ENCODE measurements at regions not wholly inside any gene's neighbourhood (a gene's known extent, or its start where the extent isn't known, plus 50 kb on each side); places are given as distances from the start of the nearest gene placed in this dataset.

DNA sequence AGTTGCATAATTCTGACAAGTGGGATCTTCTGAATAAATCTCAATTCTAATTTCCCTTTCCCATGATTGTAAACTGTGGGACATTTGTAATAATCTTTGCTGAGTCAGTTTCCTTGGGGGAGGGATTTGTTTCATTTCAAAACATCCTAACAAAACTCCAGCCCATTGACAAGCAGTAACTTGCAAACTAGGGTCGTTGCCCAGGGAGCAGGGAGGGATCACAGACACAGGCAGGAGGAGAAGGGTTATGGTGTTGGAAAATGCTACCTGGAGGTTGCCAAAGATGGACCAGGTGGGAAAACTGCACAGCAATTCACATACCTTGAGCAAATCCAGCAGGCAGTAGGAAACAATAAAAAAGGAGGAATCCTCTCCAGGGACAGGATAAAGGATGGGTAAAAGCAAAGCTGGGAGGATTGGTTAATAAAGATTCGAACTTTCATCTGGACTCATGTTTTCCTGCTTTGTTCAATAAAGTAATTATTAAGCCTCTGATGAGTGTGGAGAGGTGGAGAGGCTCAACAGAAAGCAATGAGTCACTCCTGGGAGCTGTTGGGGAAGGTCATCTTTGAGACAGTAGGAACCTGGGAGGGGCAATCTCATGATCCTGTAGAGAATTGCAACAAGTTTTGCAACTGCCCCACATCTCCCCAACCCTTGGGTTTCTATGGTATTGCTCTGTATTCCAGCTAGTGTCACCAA lies 87.3 kb upstream of the AKIRIN2 start:
- peak; percentile 23 to 39 for ATAC-seq (replicated peaks)
- no peak for DNase-seq
- no peak overlapping the region for H3K27ac Mint-ChIP-seq

DNA sequence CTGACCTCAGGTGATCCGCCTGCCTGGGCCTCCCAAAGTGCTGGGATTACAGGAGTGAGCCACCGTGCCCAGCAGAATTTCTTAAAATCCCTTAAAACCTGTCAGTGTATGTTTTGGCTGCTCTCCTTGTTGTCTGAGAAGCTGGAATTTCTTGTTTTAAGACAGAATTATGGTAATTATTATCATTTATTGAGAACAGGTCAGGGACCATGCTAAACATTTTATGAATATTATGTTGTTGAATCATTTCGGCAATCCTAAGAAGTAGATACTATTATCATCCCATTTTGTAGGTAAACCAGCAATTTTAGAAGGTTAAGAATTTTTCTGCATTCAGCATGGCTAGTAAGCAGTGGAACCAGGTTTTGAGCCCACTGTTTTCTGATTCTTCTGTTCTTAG lies 86.1 kb upstream of the AKIRIN2 start:
- H3K27me3 Mint-ChIP-seq: no peaks in the 10 kb centered on the region
- ATAC-seq (replicated peaks) (no peak), DNase-seq (no peak)
- peaks cover 0 to 2% of the 10 kb centered on the region in 2 donors for H3K9me3 Mint-ChIP-seq
- peaks cover 1 to 8% of the 10 kb centered on the region in 2 donors for H3K4me1 Mint-ChIP-seq
- no peaks in the 10 kb centered on the region for H3K36me3 Mint-ChIP-seq
- H3K4me3 Mint-ChIP-seq: no peak overlapping the region
- no peak overlapping the region for H3K27ac Mint-ChIP-seq

More for the DNA sequence above, 87.3 kb upstream of the AKIRIN2 start:
- Mint-ChIP-seq H3K9me3 (peaks cover 0 to 2% of the 10 kb centered on the region in 2 donors), H3K36me3 (no peaks in the 10 kb centered on the region), H3K4me3 (no peak overlapping the region), H3K27me3 (no peaks in the 10 kb centered on the region), H3K4me1 (peaks cover 3 to 8% of the 10 kb centered on the region in 2 donors)

DNA sequence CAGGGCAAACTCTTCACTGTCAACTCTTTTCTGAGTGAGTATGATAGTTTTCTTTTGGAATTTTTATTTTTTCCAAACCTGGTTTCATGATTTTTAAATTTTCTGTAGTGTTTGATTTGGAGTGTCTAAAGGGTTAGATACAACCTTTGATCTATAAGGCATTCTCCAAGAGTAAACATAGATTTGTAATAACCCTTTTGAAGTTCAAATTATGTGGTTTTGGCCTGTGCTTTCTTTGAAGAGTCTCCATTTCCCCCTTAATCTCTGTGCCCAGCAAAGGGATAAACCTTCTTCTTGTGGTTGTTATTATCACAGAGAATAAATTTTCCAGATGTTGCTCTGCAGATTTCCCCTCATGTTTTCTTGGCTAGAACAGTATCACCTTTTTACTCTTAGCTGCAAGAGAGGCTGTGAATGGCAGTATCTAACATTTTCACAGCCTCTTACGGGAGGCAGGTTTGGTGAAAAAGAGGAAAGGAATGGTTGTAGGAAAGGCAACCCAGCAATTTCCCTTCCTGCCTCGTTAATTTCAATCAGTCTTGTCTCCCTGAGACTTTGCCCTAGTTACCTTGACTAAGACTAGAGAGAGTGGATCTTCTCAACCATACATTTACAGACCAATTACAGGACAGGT lies 83.3 kb upstream of the AKIRIN2 start:
- no peaks in the 10 kb centered on the region for H3K27me3 Mint-ChIP-seq
- ATAC-seq (replicated peaks): no peak
- no peaks in the 10 kb centered on the region for H3K36me3 Mint-ChIP-seq

DNA sequence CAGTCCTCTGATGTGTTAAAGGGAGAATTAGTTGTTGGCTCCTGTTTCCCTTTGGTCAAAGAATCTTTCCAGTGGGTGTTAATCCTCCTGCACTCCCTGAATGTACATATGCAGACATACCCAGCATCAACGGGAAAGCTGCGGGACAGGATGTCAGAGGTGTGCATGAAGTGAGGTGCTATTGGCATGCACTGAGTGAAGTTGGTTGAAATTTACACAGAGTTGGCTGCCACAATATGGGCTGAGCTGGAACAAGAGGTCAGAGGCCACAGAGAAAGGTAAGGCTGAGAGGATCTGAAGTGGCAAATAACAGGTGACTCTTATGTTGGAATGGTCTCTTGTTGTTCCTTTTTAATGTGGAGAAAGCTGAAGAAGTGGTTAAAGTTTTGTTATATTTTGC lies 82.7 kb upstream of the AKIRIN2 start:
- H3K4me1 Mint-ChIP-seq: peaks cover 2 to 5% of the 10 kb centered on the region in 2 donors
- H3K4me3 Mint-ChIP-seq: no peak overlapping the region
- no peak for DNase-seq
- ATAC-seq (replicated peaks): no peak
- no peaks in the 10 kb centered on the region for H3K36me3 Mint-ChIP-seq
- no peaks in the 10 kb centered on the region for H3K27me3 Mint-ChIP-seq
- H3K9me3 Mint-ChIP-seq: peaks cover 0 to 2% of the 10 kb centered on the region in 2 donors
- H3K27ac Mint-ChIP-seq: no peak overlapping the region

More for the DNA sequence above, 83.3 kb upstream of the AKIRIN2 start:
- H3K27ac Mint-ChIP-seq: no peak overlapping the region
- H3K4me1 Mint-ChIP-seq: peaks cover 2 to 5% of the 10 kb centered on the region in 2 donors
- H3K9me3 Mint-ChIP-seq: peaks cover 0 to 2% of the 10 kb centered on the region in 2 donors
- no peak for DNase-seq
- H3K4me3 Mint-ChIP-seq: no peak overlapping the region

DNA sequence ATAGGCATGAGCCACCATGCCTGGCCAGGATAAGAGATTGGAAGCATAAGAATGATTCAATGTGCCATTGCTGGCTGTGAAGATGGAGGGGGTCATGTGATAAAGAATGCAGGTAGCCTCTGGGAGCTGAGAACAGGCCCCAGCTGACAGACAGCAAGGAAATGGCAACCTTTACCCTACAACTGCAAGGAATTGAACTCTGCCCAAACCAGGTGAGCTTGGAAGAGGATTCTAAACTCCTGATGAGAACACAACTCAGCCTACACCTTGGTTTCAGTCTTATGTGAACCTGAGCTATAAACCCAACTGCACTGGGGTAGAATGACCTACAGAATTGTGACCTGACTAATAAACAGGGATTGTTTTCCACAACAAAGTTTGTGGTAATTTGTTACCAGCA lies 82.0 kb upstream of the AKIRIN2 start:
- ATAC-seq (replicated peaks) (no peak), DNase-seq (no peak)
- H3K36me3 Mint-ChIP-seq: no peaks in the 10 kb centered on the region
- peaks cover 2 to 5% of the 10 kb centered on the region in 2 donors for H3K4me1 Mint-ChIP-seq
- H3K27ac Mint-ChIP-seq: no peak overlapping the region
- peaks cover 0 to 2% of the 10 kb centered on the region in 2 donors for H3K9me3 Mint-ChIP-seq
- no peak overlapping the region for H3K4me3 Mint-ChIP-seq
- peaks cover 0 to 3% of the 10 kb centered on the region in 2 donors for H3K27me3 Mint-ChIP-seq

DNA sequence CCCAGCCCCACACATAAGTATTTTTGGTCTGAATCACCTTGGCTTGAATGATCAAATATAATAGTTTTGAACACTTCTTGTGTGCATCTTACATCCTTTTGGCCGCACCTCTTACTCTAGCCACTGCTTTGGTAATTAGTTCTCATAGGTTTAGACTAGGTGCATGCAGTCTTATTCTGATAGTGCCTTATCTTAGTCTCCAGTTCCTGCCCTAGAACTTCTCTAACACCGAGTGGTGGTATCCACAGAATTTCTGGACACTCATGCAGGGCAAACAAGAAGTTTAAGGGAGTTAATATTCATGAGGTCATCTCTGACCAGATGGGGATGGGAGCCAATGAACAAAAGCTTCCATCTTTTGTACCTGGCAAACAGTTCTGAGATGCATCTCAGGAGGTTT lies 77.5 kb upstream of the AKIRIN2 start:
- H3K27ac Mint-ChIP-seq: no peak overlapping the region
- H3K9me3 Mint-ChIP-seq: no peaks in the 10 kb centered on the region
- H3K4me1 Mint-ChIP-seq: peaks cover 2 to 5% of the 10 kb centered on the region in 2 donors
- H3K4me3 Mint-ChIP-seq: no peak overlapping the region
- peaks cover 0 to 5% of the 10 kb centered on the region in 2 donors for H3K27me3 Mint-ChIP-seq
- H3K36me3 Mint-ChIP-seq: no peaks in the 10 kb centered on the region
- no peak for ATAC-seq (replicated peaks)
- DNase-seq: no peak

DNA sequence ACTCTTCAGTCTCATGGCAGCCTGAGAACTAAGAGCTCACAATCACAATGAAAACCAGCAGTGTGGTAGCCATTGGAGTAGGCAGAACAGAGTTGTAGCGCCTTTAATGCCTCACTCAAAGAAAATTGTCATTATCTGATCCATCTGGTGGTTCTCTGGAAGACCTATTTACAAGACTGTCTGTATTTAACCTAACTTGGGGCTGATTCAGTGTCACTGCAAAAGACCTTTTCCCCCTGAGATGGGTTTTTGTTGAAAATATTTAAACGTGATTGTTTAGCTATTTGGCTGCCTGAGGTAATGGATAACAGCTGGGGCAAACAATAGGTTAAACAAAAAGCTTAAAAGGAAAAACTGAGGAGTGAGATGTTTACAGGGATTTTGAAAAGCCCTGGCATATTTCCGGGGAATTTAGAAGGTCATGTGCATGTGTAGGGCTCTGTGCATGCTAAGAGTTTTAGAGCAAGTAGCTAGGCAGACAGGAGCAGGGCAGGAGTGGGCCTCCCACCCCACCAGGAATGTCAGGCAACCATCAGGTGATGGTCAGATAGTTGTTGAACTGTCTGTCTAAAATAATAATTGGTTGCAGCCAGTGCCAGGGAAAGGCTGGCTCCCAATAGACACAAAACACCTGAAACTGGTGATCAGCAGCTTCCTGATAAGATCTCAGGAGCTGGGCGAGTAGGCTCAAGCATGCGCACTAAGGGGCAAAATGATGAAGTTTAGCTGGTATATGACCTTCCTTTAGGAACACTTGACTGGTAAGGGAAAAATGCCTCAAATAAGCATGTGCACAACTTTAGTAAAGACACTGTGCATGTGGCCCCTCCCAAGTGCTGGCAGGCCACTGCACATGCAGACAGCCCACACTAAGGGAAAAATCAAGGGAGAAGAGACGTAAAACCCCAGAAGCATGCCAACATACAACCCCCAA lies 70.8 kb upstream of the AKIRIN2 start:
- Mint-ChIP-seq H3K36me3 (no peaks in the 10 kb centered on the region), H3K4me3 (no peak overlapping the region), H3K4me1 (no peaks in the 10 kb centered on the region), H3K27me3 (peaks cover 0 to 11% of the 10 kb centered on the region in 2 donors), H3K27ac (no peak overlapping the region), H3K9me3 (no peaks in the 10 kb centered on the region)
- ATAC-seq (replicated peaks): no peak
- DNase-seq: no peak

DNA sequence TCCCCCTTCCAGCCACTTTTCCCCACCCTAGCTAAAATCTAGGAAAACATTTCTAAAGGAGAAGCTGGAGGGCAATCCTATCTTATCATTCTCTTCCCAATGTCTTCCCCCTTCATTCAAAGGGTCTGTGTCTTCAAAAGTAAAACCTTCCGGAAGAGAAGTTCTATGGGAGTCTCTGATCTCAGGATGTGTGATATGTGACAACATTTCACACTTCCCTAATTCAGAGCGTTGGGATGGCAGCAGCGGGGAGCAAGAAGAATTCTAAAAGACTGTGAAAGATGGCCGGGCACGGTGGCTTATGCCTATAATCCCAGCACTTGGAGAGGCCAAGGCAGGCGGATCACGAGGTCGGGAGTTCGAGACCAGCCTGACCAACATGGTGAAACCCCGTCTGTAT lies 65.4 kb upstream of the AKIRIN2 start:
- H3K9me3 Mint-ChIP-seq: peaks cover 0 to 2% of the 10 kb centered on the region in 2 donors
- DNase-seq (no peak), ATAC-seq (replicated peaks) (no peak)
- H3K36me3 Mint-ChIP-seq: no peaks in the 10 kb centered on the region
- H3K27ac Mint-ChIP-seq: no peak overlapping the region
- no peaks in the 10 kb centered on the region for H3K4me1 Mint-ChIP-seq
- H3K4me3 Mint-ChIP-seq: no peak overlapping the region
- no peaks in the 10 kb centered on the region for H3K27me3 Mint-ChIP-seq

DNA sequence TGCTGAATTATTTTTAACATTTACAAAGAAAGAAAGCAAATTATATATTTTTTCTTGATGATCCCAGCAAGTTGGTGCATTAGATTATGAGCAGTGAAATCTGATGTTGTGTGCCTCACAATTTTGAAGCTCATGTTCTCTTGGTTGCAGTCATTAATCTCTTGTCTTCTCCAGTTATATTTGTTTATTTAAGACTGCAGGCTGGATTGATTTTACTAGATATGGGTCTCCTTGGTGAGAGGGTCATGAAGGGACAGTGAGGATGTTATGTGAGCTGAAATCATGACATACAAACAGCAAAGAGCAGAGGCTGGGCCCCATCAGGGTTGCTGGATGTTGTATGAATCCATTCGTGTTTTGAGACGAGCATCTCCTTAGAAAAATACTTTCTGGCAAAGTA lies 64.2 kb upstream of the AKIRIN2 start:
- Mint-ChIP-seq H3K27me3 (no peaks in the 10 kb centered on the region), H3K36me3 (no peaks in the 10 kb centered on the region), H3K4me1 (no peaks in the 10 kb centered on the region), H3K4me3 (no peak overlapping the region), H3K9me3 (peaks cover 0 to 2% of the 10 kb centered on the region in 2 donors), H3K27ac (no peak overlapping the region)
- no peak for DNase-seq
- ATAC-seq (replicated peaks): no peak

DNA sequence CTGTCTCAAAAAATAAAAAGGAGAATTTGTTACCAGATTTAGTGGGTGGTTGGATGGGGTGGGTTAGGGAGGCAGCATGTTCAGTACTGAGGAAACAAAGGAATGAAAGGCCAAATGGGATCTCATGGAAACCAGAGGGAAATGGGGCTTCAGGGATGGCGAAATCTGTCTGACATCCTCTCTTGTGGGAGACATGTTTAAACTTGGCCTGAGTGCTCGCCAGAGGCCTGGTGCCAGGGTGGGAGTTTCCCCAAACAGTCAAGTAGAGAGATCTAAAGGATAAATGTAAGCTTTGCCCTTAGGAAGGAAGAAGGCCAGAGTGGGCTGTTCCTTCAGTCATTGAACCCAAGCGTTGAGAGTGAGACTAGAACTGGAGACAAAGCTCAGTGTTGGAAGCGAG lies 61.9 kb upstream of the AKIRIN2 start:
- Mint-ChIP-seq H3K4me1 (peaks cover 6 to 17% of the 10 kb centered on the region in 2 donors), H3K36me3 (no peaks in the 10 kb centered on the region)
- no peak for ATAC-seq (replicated peaks)

DNA sequence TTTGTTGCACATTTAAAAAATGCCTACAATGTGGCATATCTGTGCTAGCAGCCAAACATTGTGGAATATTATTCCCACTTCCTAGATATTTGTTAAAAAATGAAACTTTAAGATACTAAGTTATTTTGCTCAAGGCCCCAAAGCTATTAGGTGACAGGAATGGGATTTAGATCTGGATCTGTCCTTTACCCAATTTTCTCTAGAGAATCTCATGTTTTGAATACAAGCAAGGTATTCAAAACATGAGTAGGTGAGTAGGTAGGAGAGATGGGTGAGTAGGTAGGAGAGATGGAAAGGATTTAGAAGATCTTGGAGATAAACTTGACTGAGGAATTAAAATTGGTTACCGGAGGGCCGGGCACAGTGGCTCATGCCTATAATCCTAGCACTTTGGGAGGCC lies 61.2 kb upstream of the AKIRIN2 start:
- no peaks in the 10 kb centered on the region for H3K27me3 Mint-ChIP-seq
- no peak overlapping the region for H3K27ac Mint-ChIP-seq
- no peak for ATAC-seq (replicated peaks)
- peaks cover 0 to 2% of the 10 kb centered on the region in 2 donors for H3K9me3 Mint-ChIP-seq
- H3K36me3 Mint-ChIP-seq: no peaks in the 10 kb centered on the region
- H3K4me3 Mint-ChIP-seq: no peak overlapping the region
- peaks cover 8 to 23% of the 10 kb centered on the region in 2 donors for H3K4me1 Mint-ChIP-seq
- no peak for DNase-seq

More for the DNA sequence above, 61.9 kb upstream of the AKIRIN2 start:
- H3K4me3 Mint-ChIP-seq: no peak overlapping the region
- H3K9me3 Mint-ChIP-seq: peaks cover 0 to 2% of the 10 kb centered on the region in 2 donors
- H3K27ac Mint-ChIP-seq: no peak overlapping the region
- no peak for DNase-seq
- no peaks in the 10 kb centered on the region for H3K27me3 Mint-ChIP-seq

DNA sequence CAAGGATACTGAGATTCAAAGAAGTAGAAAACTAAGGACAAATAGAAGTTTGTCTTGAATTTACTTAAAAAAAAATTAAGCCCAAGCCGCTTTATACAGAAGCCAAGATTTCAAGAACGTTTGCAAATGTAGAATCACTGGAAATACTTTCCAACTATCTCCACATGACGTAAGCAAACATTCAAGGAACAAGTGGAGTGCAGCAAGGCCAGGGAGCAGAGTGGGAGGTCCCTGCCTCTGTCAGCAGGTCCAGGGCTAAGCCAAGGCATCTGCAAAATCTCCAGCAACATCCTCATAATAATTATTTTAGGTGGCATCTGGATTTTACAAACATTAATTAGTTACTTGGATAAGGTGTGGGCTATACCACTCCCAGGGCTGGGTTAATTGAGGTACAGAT lies 60.1 kb upstream of the AKIRIN2 start:
- DNase-seq: no peak
- peaks cover 0 to 2% of the 10 kb centered on the region in 2 donors for H3K9me3 Mint-ChIP-seq
- H3K36me3 Mint-ChIP-seq: no peaks in the 10 kb centered on the region
- H3K27me3 Mint-ChIP-seq: no peaks in the 10 kb centered on the region
- H3K4me3 Mint-ChIP-seq: no peak overlapping the region
- peaks cover 10 to 33% of the 10 kb centered on the region in 2 donors for H3K4me1 Mint-ChIP-seq
- ATAC-seq (replicated peaks): no peak
- no peak overlapping the region for H3K27ac Mint-ChIP-seq

DNA sequence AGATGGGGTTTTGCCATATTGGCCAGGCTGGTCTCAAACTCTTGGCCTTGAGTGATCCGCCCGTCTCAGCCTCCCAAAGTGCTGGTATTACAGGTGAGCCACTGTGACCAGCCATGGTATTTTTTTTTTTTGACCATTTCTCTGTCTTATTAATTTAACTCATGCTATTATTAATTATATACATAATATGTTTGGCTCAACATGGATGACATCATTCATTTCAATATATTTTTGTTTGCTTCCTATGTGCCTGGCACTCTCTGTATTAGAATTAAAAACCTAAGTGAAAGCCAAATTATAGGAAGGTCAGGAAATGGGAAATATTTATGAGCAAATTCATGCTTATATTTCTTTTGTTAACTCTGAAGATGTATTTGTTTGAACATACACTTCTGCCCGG lies 55.8 kb upstream of the AKIRIN2 start:
- peak overlapping the region in 1 of 2 donors; percentile 51 for H3K4me3 Mint-ChIP-seq
- H3K4me1 Mint-ChIP-seq: peaks cover 29 to 64% of the 10 kb centered on the region in 2 donors
- H3K27me3 Mint-ChIP-seq: no peaks in the 10 kb centered on the region
- peak overlapping the region; percentile 75 for H3K27ac Mint-ChIP-seq
- peaks cover 4 to 7% of the 10 kb centered on the region in 2 donors for H3K36me3 Mint-ChIP-seq
- ATAC-seq (replicated peaks): no peak
- peaks cover 0 to 6% of the 10 kb centered on the region in 2 donors for H3K9me3 Mint-ChIP-seq
- no peak for DNase-seq

DNA sequence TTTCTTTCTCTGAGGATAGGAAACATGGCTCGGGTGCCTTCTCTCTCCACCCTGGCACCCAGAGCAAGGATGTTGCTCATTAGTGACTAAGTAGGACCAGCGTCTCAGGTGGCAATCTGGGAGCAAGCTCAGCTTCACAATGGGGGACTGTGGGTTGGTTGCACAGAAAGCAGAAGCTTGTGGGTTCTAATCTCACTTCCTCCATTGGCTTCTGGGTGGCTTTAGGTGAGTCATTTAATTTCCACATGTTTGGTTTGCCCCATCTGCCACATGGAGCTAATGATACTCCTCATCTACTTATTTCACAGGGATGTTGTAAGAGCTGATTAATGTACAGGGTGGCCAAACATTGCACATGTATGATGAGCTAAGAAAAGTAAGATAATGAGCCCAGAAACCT lies 54.8 kb upstream of the AKIRIN2 start:
- peak; percentile 81 for DNase-seq
- peaks cover 4 to 7% of the 10 kb centered on the region in 2 donors for H3K36me3 Mint-ChIP-seq
- H3K27me3 Mint-ChIP-seq: no peaks in the 10 kb centered on the region
- peaks cover 0 to 6% of the 10 kb centered on the region in 2 donors for H3K9me3 Mint-ChIP-seq
- H3K4me1 Mint-ChIP-seq: peaks cover 29 to 64% of the 10 kb centered on the region in 2 donors
- peak overlapping the region; percentile 31 to 51 for H3K4me3 Mint-ChIP-seq
- ATAC-seq (replicated peaks): peak; percentile 95 to 96
- H3K27ac Mint-ChIP-seq: peak overlapping the region; percentile 75
